C4-2B (cell line): ENCODE measurements at regions not wholly inside any gene's neighbourhood (a gene's known extent, or its start where the extent isn't known, plus 50 kb on each side); places are given as distances from the start of the nearest gene placed in this dataset.

ENCODE experiments used
- H3K27ac ChIP-seq: fragments of 450-650 bp; 2 replicates; pipeline ENCODE4 v1.5.1; 2017
- CTCF ChIP-seq: fragments of 450-650 bp; conservative IDR thresholded peaks from 2 replicates; pipeline ENCODE4 v1.5.1; 2017; ENCODE audit warnings: mild to moderate bottlenecking
- ZFX ChIP-seq: fragments of 450-650 bp; IDR thresholded peaks from 2 replicates; pipeline ENCODE4 v1.6.1; 2017

GRCh38 chr2:181300600-181301291, 156.4 kb upstream of the ITGA4 start:
- H3K27ac ChIP-seq: no peak overlapping the region
- TF ChIP-seq CTCF: no peak
- TF ChIP-seq ZFX: no peak

- TF ChIP-seq CTCF (no peak), ZFX (no peak)
- no peak overlapping the region for H3K27ac ChIP-seq
Measured at GRCh38 chr2:181304011-181304844, 153.0 kb upstream of the ITGA4 start.

GRCh38 chr2:181305301-181306123, 151.7 kb upstream of the ITGA4 start:
- no peak overlapping the region for H3K27ac ChIP-seq

GRCh38 chr2:181306785-181307184, 150.4 kb upstream of the ITGA4 start:
- TF ChIP-seq CTCF (no peak), ZFX (no peak)
- no peak overlapping the region for H3K27ac ChIP-seq

More at GRCh38 chr2:181305301-181306123, 151.7 kb upstream of the ITGA4 start:
- TF ChIP-seq ZFX (no peak), CTCF (no peak)

- no peak overlapping the region for H3K27ac ChIP-seq
- TF ChIP-seq CTCF (no peak), ZFX (no peak)
Measured at GRCh38 chr2:181307203-181307991, 149.8 kb upstream of the ITGA4 start.

GRCh38 chr2:181308766-181309515, 148.2 kb upstream of the ITGA4 start:
- no peak for TF ChIP-seq CTCF
- TF ChIP-seq ZFX: no peak
- no peak overlapping the region for H3K27ac ChIP-seq
